Gastroesophageal sphincter (tissue), 4 donors: ENCODE measurements at regions not wholly inside any gene's neighbourhood (a gene's known extent, or its start where the extent isn't known, plus 50 kb on each side); places are given as distances from the start of the nearest gene placed in this dataset.
A peak's percentile ranks its signal among the peaks of the same experiment; 100 is the strongest.
"Not testable (repeated sequence)": the region's sequence is repeated elsewhere in the genome, so short reads cannot be mapped to it uniquely, and the experiment has no call there.

Experiments
- ATAC-seq: fragments of 150-250 bp; one replicate; pipeline ENCODE4 v1.9.1; 2016; ENCODE audit warnings: mild to moderate bottlenecking, moderate library complexity
- H3K27ac ChIP-seq, 4 donors: fragments of 200-600 bp; sonication (generic) in 3 of 4; 1 replicate in 3 of 4; 2 replicates in 1 of 4; pipeline ENCODE4 v1.5.1; 2016 to 2019
- H3K27me3 ChIP-seq: fragments of 200-600 bp; sonication (generic); one replicate; pipeline ENCODE4 v1.5.1; 2019
- H3K36me3 ChIP-seq, 2 donors: fragments of 200-600 bp; sonication (generic); one replicate each; pipeline ENCODE4 v1.5.1; 2019; ENCODE audit warnings: control low read depth in 1 of 2
- H3K4me1 ChIP-seq, 3 donors: fragments of 200-600 bp; sonication (generic); 1 replicate in 2 of 3; 2 replicates in 1 of 3; pipeline ENCODE4 v1.5.1; 2016 to 2019; ENCODE audit warnings: control low read depth in 2 of 3
- H3K4me3 ChIP-seq, 2 donors: fragments of 200-600 bp; sonication (generic); one replicate each; pipeline ENCODE4 v1.5.1; 2019; ENCODE audit warnings: mild to moderate bottlenecking in 1 of 2, moderate library complexity in 1 of 2
- H3K9me3 ChIP-seq, 3 donors: fragments of 200-600 bp; sonication (generic); one replicate each; pipeline ENCODE4 v1.5.1; 2017 to 2019; ENCODE audit warnings: control low read depth in 2 of 3
- CTCF ChIP-seq, 4 experiments: fragments of 200-600 bp in 2 of 4; fragments of 450-650 bp in 2 of 4; sonication (generic) in 1 of 4; IDR thresholded peaks; one replicate each; pipeline ENCODE4 v1.5.1; 2017 to 2019; ENCODE audit warnings: antibody characterized with exemption in 4 of 4, mild to moderate bottlenecking in 2 of 4, moderate library complexity in 2 of 4
- EP300 ChIP-seq: sonication (generic); formaldehyde crosslinking; IDR thresholded peaks from one replicate; pipeline ENCODE4 v1.6.1; 2017; ENCODE audit warnings: antibody characterized with exemption, mild to moderate bottlenecking
- POLR2A ChIP-seq, 2 donors: fragments of 450-650 bp; IDR thresholded peaks; one replicate each; pipeline ENCODE4 v1.6.1; 2017; ENCODE audit warnings: antibody characterized with exemption in 2 of 2, mild to moderate bottlenecking in 2 of 2, moderate library complexity in 1 of 2
- POLR2AphosphoS5 ChIP-seq: sonication (generic); formaldehyde crosslinking; IDR thresholded peaks from one replicate; pipeline ENCODE4 v1.6.1; 2017; ENCODE audit warnings: antibody characterized with exemption
- WGBS, 2 donors: methylation state at CpG; one replicate each; pipeline ENCODE4 v1.1.5; 2018; ENCODE audit warnings: low coverage in 1 of 2; 5-methylcytosine and 5-hydroxymethylcytosine counted together

DNA sequence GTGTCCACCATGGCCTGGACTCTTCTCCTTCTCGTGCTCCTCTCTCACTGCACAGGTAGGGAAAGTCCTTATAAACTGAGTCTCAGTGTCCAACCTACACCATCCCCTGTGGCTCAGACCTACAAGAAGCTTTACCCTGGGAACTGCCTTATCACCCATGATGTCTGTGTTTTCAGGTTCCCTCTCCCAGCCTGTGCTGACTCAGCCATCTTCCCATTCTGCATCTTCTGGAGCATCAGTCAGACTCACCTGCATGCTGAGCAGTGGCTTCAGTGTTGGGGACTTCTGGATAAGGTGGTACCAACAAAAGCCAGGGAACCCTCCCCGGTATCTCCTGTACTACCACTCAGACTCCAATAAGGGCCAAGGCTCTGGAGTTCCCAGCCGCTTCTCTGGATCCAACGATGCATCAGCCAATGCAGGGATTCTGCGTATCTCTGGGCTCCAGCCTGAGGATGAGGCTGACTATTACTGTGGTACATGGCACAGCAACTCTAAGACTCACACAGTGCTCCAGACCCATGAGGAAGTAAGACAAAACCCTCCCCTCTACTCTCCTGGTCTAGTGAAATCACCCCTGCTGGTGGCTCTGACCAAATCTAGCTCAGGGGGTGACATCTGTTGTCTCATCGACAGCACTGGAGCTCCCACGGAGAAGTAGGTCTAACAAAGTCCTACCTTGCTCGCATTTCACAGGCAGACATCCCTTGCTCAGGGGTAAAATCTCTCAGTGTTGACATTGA is 74.3 kb downstream of the VPREB1 start:
- peaks cover 0 to 70% of the 10 kb centered on the region in 2 donors for H3K36me3 ChIP-seq
- TF ChIP-seq EP300 (no peak), POLR2AphosphoS5 (no peak), POLR2A (IDR thresholded peaks at IDR 0.05) (no peak), CTCF (IDR thresholded peaks at IDR 0.05) (no peak)
- H3K27ac ChIP-seq: no peak overlapping the region
- 100% methylated on average over 3 of the region's 8 CpGs for WGBS, 2 donors
- no peak for ATAC-seq
- H3K4me1 ChIP-seq: no peaks in the 10 kb centered on the region
- H3K27me3 ChIP-seq: no peaks in the 10 kb centered on the region
- no peaks in the 10 kb centered on the region for H3K9me3 ChIP-seq
- H3K4me3 ChIP-seq: no peak overlapping the region

DNA sequence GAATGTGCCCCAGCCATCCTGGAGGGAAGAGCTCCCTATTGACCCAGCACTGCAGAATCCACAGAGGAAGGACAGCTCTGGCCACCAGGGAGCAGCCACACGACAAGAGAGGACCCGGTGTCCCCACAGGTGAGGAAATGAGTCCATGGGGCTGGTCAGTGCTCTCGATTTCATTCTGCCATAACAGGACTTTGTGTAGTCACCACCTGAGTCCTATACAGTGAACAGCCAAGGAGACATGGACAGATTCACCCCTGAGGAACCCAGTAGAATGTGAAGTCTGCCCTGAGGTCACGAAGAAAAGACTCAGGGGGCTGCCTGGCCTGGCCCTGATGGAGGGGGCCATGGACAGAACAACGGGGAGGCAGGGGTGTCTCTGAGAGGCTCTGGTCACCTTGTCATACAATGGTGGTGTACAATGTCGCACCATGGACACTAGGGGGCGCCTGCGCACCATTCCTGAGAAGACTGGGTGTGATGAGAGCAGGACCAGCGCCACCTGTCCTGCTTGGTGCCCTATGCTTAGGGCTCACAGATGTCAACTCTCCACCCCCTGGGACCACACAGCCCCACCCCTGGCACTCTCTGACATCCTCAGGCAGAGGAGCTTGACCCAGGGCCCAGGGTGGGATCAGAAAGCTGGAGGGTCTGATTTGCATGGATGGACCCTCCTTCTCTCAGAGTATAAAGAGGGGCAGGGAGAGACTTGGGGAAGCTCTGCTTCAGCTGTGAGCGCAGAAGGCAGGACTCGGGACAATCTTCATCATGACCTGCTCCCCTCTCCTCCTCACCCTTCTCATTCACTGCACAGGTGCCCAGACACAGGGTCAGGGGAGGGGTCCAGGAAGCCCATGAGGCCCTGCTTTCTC is 77.4 kb downstream of the VPREB1 start:
- H3K4me3 ChIP-seq, H3K9me3 ChIP-seq, H3K27ac ChIP-seq, H3K4me1 ChIP-seq, H3K27me3 ChIP-seq: not testable (repeated sequence)
- WGBS, 2 donors: 29 to 43% methylated on average over 2 to 3 of the region's 11 CpGs
- TF ChIP-seq CTCF (IDR thresholded peaks at IDR 0.05): peak; percentile 45 to 76 (median 57)
- H3K36me3 ChIP-seq: peaks cover 0 to 43% of the 10 kb centered on the region in 2 donors
- peak; percentile 66 for ATAC-seq

DNA sequence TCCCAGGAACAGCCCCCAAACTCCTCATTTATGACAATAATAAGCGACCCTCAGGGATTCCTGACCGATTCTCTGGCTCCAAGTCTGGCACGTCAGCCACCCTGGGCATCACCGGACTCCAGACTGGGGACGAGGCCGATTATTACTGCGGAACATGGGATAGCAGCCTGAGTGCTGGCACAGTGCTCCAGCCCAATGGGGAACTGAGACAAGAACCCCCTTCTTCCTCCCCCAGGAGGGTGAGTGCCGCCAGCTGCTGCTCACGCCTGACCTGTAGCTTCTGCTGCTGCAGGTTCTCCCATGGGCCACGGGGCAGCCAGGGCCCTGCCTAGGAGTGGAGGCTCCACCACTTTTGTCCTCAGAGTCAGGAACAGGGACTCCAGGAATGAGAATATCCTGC is 78.2 kb downstream of the VPREB1 start:
- Histone ChIP-seq H3K4me3 (no peak overlapping the region), H3K36me3 (peaks cover 0 to 36% of the 10 kb centered on the region in 2 donors), H3K4me1 (no peaks in the 10 kb centered on the region), H3K27me3 (peaks cover 9% of the 10 kb centered on the region), H3K27ac (no peak overlapping the region), H3K9me3 (no peaks in the 10 kb centered on the region)
- TF ChIP-seq CTCF (IDR thresholded peaks at IDR 0.05) (no peak), EP300 (no peak), POLR2A (IDR thresholded peaks at IDR 0.05) (no peak), POLR2AphosphoS5 (no peak)
- ATAC-seq: no peak
- 87% methylated on average over 3 of the region's 10 CpGs; no CpG with 5 or more reads in 1 of the 2 donors for WGBS, 2 donors

DNA sequence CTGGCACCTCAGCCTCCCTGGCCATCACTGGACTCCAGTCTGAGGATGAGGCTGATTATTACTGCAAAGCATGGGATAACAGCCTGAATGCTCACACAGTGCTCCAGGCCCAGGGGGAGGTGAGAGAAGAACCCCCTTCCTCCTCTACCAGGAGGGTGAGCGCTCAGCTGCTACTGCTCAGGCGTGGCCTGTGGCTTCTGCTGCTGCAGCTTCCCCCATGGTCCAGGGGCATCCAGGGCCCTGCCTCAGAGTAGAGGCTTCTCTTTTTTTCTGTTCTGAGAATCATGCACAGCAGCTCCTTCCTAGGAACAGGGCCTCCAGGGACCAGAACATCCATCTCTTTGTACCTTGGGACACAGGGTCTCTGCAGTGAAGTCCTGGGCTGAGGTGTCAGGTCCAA is 83.1 kb downstream of the VPREB1 start:
- TF ChIP-seq EP300: no peak
- no peak for TF ChIP-seq CTCF (IDR thresholded peaks at IDR 0.05)
- no peak for TF ChIP-seq POLR2A (IDR thresholded peaks at IDR 0.05)
- TF ChIP-seq POLR2AphosphoS5: no peak
- ATAC-seq: no peak
- no CpG with 5 or more reads among the region's 2 CpGs for WGBS, 2 donors
- no peaks in the 10 kb centered on the region for H3K4me1 ChIP-seq
- no peaks in the 10 kb centered on the region for H3K36me3 ChIP-seq
- H3K27ac ChIP-seq: no peak overlapping the region
- peaks cover 59% of the 10 kb centered on the region for H3K27me3 ChIP-seq
- no peak overlapping the region for H3K4me3 ChIP-seq
- peaks cover 0 to 6% (median 0%) of the 10 kb centered on the region in 3 donors for H3K9me3 ChIP-seq
